CD4-positive, alpha-beta T cell treated with Interleukin-15 for 4 hours (primary cell): ENCODE measurements at regions not wholly inside any gene's neighbourhood (a gene's known extent, or its start where the extent isn't known, plus 50 kb on each side); places are given as distances from the start of the nearest gene placed in this dataset.
"Not testable (repeated sequence)": the region's sequence is repeated elsewhere in the genome, so short reads cannot be mapped to it uniquely, and the experiment has no call there.

Experiments
- DNase-seq: peaks from one replicate; pipeline ENCODE4 v3.0.0-alpha.2; 2020; ENCODE audit warnings: low spot score

DNA sequence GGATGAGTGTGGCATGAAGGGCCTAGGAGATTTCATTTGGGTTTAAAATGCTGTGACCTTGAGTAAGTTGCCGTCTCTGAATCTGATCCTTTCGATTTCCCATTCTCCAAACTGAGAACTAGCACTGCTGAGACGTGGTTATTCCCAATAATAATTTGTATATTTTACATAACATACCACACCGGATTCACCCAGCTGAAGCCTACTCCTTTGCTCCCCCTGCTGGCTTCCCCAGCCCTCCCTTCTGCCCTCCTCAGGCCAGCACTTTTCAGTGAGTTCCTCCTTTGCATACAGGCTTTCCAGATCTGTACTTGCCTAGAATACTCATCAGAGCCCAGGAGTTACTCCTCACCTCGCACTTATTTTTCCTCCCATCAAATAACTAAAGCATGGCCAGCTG lies 255.1 kb downstream of the OR4F29 start:
- not testable (repeated sequence) for DNase-seq

DNA sequence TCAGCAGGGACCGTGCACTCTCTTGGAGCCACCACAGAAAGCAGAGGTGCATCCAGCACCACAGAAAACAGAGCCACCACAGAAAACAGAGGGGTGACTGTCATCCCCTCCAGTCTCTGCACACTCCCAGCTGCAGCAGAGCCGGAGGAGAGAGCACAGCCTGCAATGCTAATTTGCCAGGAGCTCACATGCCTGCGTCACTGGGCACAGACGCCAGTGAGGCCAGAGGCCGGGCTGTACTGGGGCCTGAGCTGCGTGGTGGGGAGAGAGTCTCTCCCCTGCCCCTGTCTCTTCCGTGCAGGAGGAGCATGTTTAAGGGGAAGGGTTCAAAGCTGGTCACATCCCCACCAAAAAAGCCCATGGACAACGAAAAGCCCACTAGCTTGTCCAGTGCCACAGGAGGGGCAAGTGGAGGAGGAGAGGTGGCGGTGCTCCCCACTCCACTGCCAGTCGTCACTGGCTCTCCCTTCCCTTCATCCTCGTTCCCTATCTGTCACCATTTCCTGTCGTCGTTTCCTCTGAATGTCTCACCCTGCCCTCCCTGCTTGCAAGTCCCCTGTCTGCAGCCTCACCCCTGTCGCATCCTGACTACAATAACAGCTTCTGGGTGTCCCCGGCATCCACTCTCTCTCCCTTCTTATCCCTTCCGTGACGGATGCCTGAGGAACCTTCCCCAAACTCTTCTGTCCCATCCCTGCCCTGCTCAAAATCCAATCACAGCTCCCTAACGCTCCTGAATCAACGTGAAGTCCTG lies 260.0 kb downstream of the OR4F29 start:
- DNase-seq: not testable (repeated sequence)

- DNase-seq: not testable (repeated sequence)
These were observed 260.8 kb downstream of the OR4F29 start for GRCh38 chr1:190678-191077.

GRCh38 chr1:189915-190314 lies 261.6 kb downstream of the OR4F29 start:
- not testable (repeated sequence) for DNase-seq

- DNase-seq: not testable (repeated sequence)
These were observed 262.2 kb downstream of the OR4F29 start for GRCh38 chr1:189270-189669.

DNA sequence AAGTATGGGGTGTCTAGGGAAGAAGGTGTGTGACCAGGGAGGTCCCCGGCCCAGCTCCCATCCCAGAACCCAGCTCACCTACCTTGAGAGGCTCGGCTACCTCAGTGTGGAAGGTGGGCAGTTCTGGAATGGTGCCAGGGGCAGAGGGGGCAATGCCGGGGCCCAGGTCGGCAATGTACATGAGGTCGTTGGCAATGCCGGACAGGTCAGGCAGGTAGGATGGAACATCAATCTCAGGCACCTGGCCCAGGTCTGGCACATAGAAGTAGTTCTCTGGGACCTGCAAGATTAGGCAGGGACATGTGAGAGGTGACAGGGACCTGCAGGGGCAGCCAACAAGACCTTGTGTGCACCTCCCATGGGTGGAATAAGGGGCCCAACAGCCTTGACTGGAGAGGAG lies 264.2 kb downstream of the OR4F29 start:
- not testable (repeated sequence) for DNase-seq

- DNase-seq: not testable (repeated sequence)
These were observed 264.8 kb downstream of the OR4F29 start for GRCh38 chr1:186691-187131.

GRCh38 chr1:186223-186622 lies 265.3 kb downstream of the OR4F29 start:
- not testable (repeated sequence) for DNase-seq

- not testable (repeated sequence) for DNase-seq
These were observed 266.0 kb downstream of the OR4F29 start for GRCh38 chr1:185526-185925.

DNA sequence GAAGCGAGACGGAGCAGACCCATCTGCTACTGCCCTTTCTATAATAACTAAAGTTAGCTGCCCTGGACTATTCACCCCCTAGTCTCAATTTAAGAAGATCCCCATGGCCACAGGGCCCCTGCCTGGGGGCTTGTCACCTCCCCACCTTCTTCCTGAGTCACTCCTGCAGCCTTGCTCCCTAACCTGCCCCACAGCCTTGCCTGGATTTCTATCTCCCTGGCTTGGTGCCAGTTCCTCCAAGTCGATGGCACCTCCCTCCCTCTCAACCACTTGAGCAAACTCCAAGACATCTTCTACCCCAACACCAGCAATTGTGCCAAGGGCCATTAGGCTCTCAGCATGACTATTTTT lies 267.2 kb downstream of the OR4F29 start:
- DNase-seq: not testable (repeated sequence)

- DNase-seq: not testable (repeated sequence)
These were observed 267.7 kb downstream of the OR4F29 start for GRCh38 chr1:183620-184335.

- not testable (repeated sequence) for DNase-seq
These were observed 268.4 kb downstream of the OR4F29 start for GRCh38 chr1:183081-183480.

DNA sequence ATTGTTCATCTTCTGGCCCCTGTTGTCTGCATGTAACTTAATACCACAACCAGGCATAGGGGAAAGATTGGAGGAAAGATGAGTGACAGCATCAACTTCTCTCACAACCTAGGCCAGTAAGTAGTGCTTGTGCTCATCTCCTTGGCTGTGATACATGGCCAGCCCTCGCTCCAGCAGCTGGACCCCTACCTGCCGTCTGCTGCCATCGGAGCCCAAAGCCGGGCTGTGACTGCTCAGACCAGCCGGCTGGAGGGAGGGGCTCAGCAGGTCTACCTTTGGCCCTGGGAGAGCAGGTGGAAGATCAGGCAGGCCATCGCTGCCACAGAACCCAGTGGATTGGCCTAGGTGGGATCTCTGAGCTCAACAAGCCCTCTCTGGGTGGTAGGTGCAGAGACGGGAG lies 268.8 kb downstream of the OR4F29 start:
- DNase-seq: not testable (repeated sequence)

GRCh38 chr1:181247-182216 lies 269.9 kb downstream of the OR4F29 start:
- DNase-seq: not testable (repeated sequence)

DNA sequence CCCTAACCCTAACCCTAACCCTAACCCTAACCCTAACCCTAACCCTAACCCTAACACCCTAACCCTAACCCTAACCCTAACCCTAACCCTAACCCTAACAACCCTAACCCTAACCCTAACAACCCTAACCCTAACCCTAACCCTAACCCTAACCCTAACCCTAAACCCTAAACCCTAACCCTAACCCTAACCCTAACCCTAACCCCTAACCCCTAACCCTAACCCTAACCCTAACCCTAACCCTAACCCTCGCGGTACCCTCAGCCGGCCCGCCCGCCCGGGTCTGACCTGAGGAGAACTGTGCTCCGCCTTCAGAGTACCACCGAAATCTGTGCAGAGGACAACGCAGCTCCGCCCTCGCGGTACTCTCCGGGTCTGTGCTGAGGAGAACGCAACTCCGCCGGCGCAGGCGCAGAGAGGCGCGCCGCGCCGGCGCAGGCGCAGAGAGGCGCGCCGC lies 270.7 kb downstream of the OR4F29 start:
- DNase-seq: not testable (repeated sequence)

GRCh38 chr1:138842-139241 lies 312.6 kb downstream of the OR4F29 start:
- not testable (repeated sequence) for DNase-seq

DNA sequence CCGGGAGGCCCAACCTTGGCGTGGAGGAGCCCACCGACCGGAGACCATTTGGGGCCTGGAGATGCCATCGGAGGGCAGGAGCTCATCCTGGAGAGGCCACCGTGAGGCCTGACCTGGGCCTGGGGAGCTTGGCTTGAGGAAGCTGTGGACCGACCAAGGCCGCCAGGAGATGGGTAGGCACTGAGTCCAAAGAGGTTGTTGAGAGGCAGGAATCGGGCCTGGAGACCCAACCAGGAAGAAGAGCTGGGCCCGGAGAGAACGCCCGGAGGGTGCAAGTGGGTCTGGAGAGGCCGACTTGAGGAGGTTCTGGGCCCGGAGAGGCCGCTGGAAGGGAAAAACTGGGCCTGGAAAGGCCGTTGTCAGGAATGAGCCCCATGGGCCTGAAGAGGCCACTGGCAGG lies 313.8 kb downstream of the OR4F29 start:
- not testable (repeated sequence) for DNase-seq

DNA sequence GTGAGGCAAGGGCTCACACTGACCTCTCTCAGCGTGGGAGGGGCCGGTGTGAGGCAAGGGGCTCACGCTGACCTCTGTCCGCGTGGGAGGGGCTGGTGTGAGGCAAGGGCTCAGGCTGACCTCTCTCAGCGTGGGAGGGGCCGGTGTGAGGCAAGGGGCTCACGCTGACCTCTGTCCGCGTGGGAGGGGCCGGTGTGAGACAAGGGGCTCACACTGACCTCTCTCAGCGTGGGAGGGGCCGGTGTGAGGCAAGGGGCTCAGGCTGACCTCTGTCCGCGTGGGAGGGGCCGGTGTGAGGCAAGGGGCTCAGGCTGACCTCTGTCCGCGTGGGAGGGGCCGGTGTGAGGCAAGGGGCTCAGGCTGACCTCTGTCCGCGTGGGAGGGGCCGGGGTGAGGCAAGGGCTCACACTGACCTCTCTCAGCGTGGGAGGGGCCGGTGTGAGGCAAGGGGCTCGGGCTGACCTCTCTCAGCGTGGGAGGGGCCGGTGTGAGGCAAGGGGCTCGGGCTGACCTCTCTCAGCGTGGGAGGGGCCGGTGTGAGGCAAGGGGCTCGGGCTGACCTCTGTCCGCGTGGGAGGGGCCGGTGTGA lies 315.0 kb downstream of the OR4F29 start:
- DNase-seq: not testable (repeated sequence)

DNA sequence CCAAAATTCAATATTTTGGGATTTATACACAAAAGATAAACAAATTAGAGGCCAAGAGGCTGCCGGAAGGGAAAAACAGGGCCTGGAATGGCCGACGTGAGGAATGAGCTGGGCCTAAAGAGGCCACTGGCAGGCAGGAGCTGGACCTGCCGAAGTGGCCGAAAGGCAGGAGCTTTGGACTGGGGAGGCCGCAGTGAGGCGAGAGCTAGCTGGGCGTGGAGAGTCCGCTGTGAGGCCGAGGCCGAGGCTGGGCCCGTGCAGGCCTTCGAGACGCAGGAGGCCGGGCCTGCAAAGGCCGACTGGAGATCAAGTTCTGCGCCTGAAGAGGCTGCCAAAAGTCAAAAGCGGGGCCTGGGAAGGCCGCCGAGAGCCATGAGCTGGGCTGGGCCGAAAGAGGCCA lies 316.5 kb downstream of the OR4F29 start:
- not testable (repeated sequence) for DNase-seq

DNA sequence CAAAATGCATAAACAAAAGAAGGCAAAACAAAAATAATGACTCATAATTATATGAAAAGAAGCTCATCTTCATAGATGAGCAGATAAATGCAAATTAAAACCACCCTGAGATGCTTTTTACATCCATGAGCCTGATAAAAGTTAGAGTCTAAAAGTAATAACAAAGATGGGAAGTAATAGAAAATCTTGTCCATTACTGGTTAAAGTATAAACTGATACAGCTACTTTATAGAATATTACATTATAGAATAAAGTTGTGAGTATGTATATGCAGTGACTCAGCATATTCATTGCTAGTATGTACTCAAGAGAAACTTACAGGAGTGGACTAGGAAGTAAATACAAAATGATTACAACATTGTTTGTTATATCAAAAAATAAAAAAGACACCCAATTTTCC lies 333.0 kb downstream of the OR4F29 start:
- not testable (repeated sequence) for DNase-seq

- DNase-seq: not testable (repeated sequence)
These were observed 335.9 kb downstream of the OR4F29 start for GRCh38 chr1:115534-115933.

- not testable (repeated sequence) for DNase-seq
These were observed 346.7 kb downstream of the OR4F29 start for GRCh38 chr1:104776-105175.
